H9 (cell line): ENCODE measurements at regions not wholly inside any gene's neighbourhood (a gene's known extent, or its start where the extent isn't known, plus 50 kb on each side); places are given as distances from the start of the nearest gene placed in this dataset.

Experiments
- DNase-seq: peaks from one replicate; pipeline ENCODE4 v3.0.0-alpha.2; 2017
- H2AFZ ChIP-seq: one replicate; pipeline ENCODE4 v1.6.1; 2013; ENCODE audit warnings: mild to moderate bottlenecking, low read length, control low read depth, moderate library complexity
- H2AK5ac ChIP-seq: 2 replicates; pipeline ENCODE4 v1.6.1; 2013; ENCODE audit warnings: low read length, control low read depth, mixed read lengths; ENCODE audit not compliant: insufficient read length
- H2BK120ac ChIP-seq: one replicate; pipeline ENCODE4 v1.6.1; 2013; ENCODE audit warnings: low read depth, mild to moderate bottlenecking, low read length, control low read depth, inconsistent platforms; ENCODE audit not compliant: poor library complexity, severe bottlenecking
- H2BK12ac ChIP-seq: 2 replicates; pipeline ENCODE4 v1.6.1; 2013; ENCODE audit warnings: low read length, control low read depth, mixed read lengths, low read depth; ENCODE audit not compliant: insufficient read length
- H2BK15ac ChIP-seq: 2 replicates; pipeline ENCODE4 v1.6.1; 2013; ENCODE audit warnings: low read depth, low read length, control low read depth
- H2BK20ac ChIP-seq: one replicate; pipeline ENCODE4 v1.6.1; 2013; ENCODE audit warnings: low read depth, mild to moderate bottlenecking, low read length, control low read depth, inconsistent platforms; ENCODE audit not compliant: poor library complexity, severe bottlenecking
- H2BK5ac ChIP-seq: 2 replicates; pipeline ENCODE4 v1.6.1; 2013; ENCODE audit warnings: low read length, control low read depth, mixed read lengths; ENCODE audit not compliant: insufficient read length
- H3K14ac ChIP-seq: 2 replicates; pipeline ENCODE4 v1.6.1; 2013; ENCODE audit warnings: low read length, control low read depth; ENCODE audit not compliant: insufficient read depth
- H3K18ac ChIP-seq: 2 replicates; pipeline ENCODE4 v1.6.1; 2013; ENCODE audit warnings: low read depth, mild to moderate bottlenecking, mixed read lengths, low read length, control low read depth; ENCODE audit not compliant: insufficient read length
- H3K23ac ChIP-seq: 2 replicates; pipeline ENCODE4 v1.6.1; 2013; ENCODE audit warnings: low read length, control low read depth, mixed read lengths, low read depth; ENCODE audit not compliant: insufficient read length
- H3K23me2 ChIP-seq: 2 replicates; pipeline ENCODE4 v1.6.1; 2013; ENCODE audit warnings: low read depth, mild to moderate bottlenecking, mixed read lengths, low read length, control low read depth; ENCODE audit not compliant: insufficient read length, poor library complexity, severe bottlenecking
- H3K27ac ChIP-seq: 2 replicates; pipeline ENCODE4 v1.5.1; 2013; ENCODE audit warnings: low read length, control low read depth, mixed read lengths, low read depth; ENCODE audit not compliant: insufficient read length
- H3K27me3 ChIP-seq: 2 replicates; pipeline ENCODE4 v1.6.1; 2013; ENCODE audit warnings: low read length, control low read depth, inconsistent platforms; ENCODE audit not compliant: insufficient read depth
- H3K4ac ChIP-seq: 2 replicates; pipeline ENCODE4 v1.6.1; 2013; ENCODE audit warnings: low read depth, mild to moderate bottlenecking, control low read depth, inconsistent platforms, low read length, moderate library complexity
- H3K4me1 ChIP-seq: 2 replicates; pipeline ENCODE4 v1.6.1; 2013; ENCODE audit warnings: low read length, control low read depth, inconsistent platforms; ENCODE audit not compliant: insufficient read depth
- H3K4me2 ChIP-seq: 2 replicates; pipeline ENCODE4 v1.6.1; 2013; ENCODE audit warnings: low read length, control low read depth, mixed read lengths; ENCODE audit not compliant: insufficient read length, insufficient read depth
- H3K56ac ChIP-seq: 2 replicates; pipeline ENCODE4 v1.6.1; 2013; ENCODE audit warnings: low read depth, mild to moderate bottlenecking, mixed read lengths, low read length, control low read depth; ENCODE audit not compliant: insufficient read length
- H3K79me1 ChIP-seq: 2 replicates; pipeline ENCODE4 v1.6.1; 2013; ENCODE audit warnings: low read depth, mild to moderate bottlenecking, moderate library complexity, low read length, control low read depth, inconsistent platforms; ENCODE audit not compliant: insufficient read depth, poor library complexity, severe bottlenecking
- H3K79me2 ChIP-seq: 2 replicates; pipeline ENCODE4 v1.6.1; 2013; ENCODE audit warnings: low read length, control low read depth, inconsistent platforms; ENCODE audit not compliant: insufficient read depth
- H3K9ac ChIP-seq: 2 replicates; pipeline ENCODE4 v1.6.1; 2013; ENCODE audit warnings: low read length, control low read depth, mixed read lengths; ENCODE audit not compliant: insufficient read length; ENCODE audit errors: extremely low read depth
- H3K9me3 ChIP-seq: one replicate; pipeline ENCODE4 v1.6.1; 2013; ENCODE audit warnings: low read depth, low read length, inconsistent platforms; ENCODE audit not compliant: control insufficient read depth
- H3T11ph ChIP-seq: one replicate; pipeline ENCODE4 v1.6.1; 2013; ENCODE audit warnings: mild to moderate bottlenecking, low read length, control low read depth, inconsistent platforms
- H4K20me1 ChIP-seq: one replicate; pipeline ENCODE4 v1.6.1; 2013; ENCODE audit not compliant: control insufficient read depth, insufficient read length, insufficient read depth
- H4K5ac ChIP-seq: 2 replicates; pipeline ENCODE4 v1.6.1; 2013; ENCODE audit warnings: low read depth, mild to moderate bottlenecking, mixed read lengths, low read length, control low read depth; ENCODE audit not compliant: insufficient read length
- H4K8ac ChIP-seq: replicated peaks from 2 replicates; pipeline ENCODE4 v1.6.1; 2013; ENCODE audit warnings: low read length, control low read depth, mixed read lengths, low read depth; ENCODE audit not compliant: insufficient read length
- H4K91ac ChIP-seq: 2 replicates; pipeline ENCODE4 v1.6.1; 2013; ENCODE audit warnings: low read depth, mild to moderate bottlenecking, moderate library complexity, mixed read lengths, low read length, control low read depth; ENCODE audit not compliant: insufficient read length
- H3K27ac Mint-ChIP-seq, 3 experiments: 2 replicates in 2 of 3; 3 replicates in 1 of 3; pipeline ENCODE4 v1.8.0; 2020 to 2021; ENCODE audit warnings: mixed read lengths in 3 of 3, mild to moderate bottlenecking in 1 of 3, moderate library complexity in 1 of 3
- H3K27me3 Mint-ChIP-seq: 2 replicates; pipeline ENCODE4 v1.8.0; 2021; ENCODE audit warnings: low read depth, mild to moderate bottlenecking, moderate library complexity, mixed read lengths
- H3K36me3 Mint-ChIP-seq, 3 experiments: 2 replicates in 2 of 3; 3 replicates in 1 of 3; pipeline ENCODE4 v1.8.0; 2020 to 2021; ENCODE audit warnings: low read depth in 3 of 3, mixed read lengths in 3 of 3; ENCODE audit not compliant: insufficient read depth in 1 of 3
- H3K4me1 Mint-ChIP-seq, 2 experiments: 2 replicates each; pipeline ENCODE4 v1.8.0; 2020; ENCODE audit warnings: mixed read lengths in 2 of 2
- H3K4me3 Mint-ChIP-seq, 2 experiments: 2 replicates in 1 of 2; 3 replicates in 1 of 2; pipeline ENCODE4 v1.8.0; 2020 to 2021; ENCODE audit warnings: mild to moderate bottlenecking in 2 of 2, mixed read lengths in 2 of 2, moderate library complexity in 1 of 2
- H3K9me3 Mint-ChIP-seq, 2 experiments: 2 replicates in 1 of 2; 3 replicates in 1 of 2; pipeline ENCODE4 v1.8.0; 2020; ENCODE audit warnings: mild to moderate bottlenecking in 2 of 2, mixed read lengths in 2 of 2, moderate library complexity in 1 of 2
- CTCF ChIP-seq: fragments of 200-600 bp; sonication (generic); conservative IDR thresholded peaks from 3 replicates; pipeline ENCODE4 v1.8.0; 2021; ENCODE audit warnings: antibody characterized with exemption, mild to moderate bottlenecking
- WGBS: extraction: QIAGEN DNeasy Blood & Tissue Kit; methylation state at CpG from one replicate; pipeline ENCODE4 v1.1.7; 2013; ENCODE audit warnings: missing lambda C conversion rate, low lambda C conversion rate, mixed read lengths; ENCODE audit not compliant: insufficient read length; ENCODE audit errors: extremely low coverage; 5-methylcytosine and 5-hydroxymethylcytosine counted together

GRCh38 chr10:8149991-8150390 lies 95.5 kb downstream of the GATA3 start:
- H3K36me3 Mint-ChIP-seq = no peaks in the 10 kb centered on the region
- Histone ChIP-seq H2BK5ac (no peak overlapping the region), H2BK20ac (no peak overlapping the region), H2BK15ac (no peak overlapping the region), H3K4me2 (no peak overlapping the region), H3K27ac (no peak overlapping the region), H2BK120ac (no peak overlapping the region), H4K5ac (no peak overlapping the region), H3K18ac (no peak overlapping the region), H4K20me1 (no peaks in the 10 kb centered on the region), H3K14ac (no peak overlapping the region), H2AFZ (no peak overlapping the region), H4K8ac (no peak overlapping the region), H3K56ac (no peak overlapping the region), H2AK5ac (no peak overlapping the region), H3K9me3 (no peaks in the 10 kb centered on the region), H3K9ac (no peak overlapping the region), H3K4ac (no peak overlapping the region), H3K23ac (no peak overlapping the region), H4K91ac (no peak overlapping the region), H3K4me1 (no peaks in the 10 kb centered on the region), H3K79me1 (no peaks in the 10 kb centered on the region), H3K27me3 (no peaks in the 10 kb centered on the region), H3T11ph (no peak overlapping the region), H2BK12ac (no peak overlapping the region), H3K79me2 (no peaks in the 10 kb centered on the region), H3K23me2 (no peaks in the 10 kb centered on the region)
- peaks cover 9 to 15% of the 10 kb centered on the region in 2 experiments for H3K4me1 Mint-ChIP-seq
- H3K27me3 Mint-ChIP-seq = peaks cover 6% of the 10 kb centered on the region
- no peak overlapping the region; a peak in 1 of 7 replicates for H3K27ac Mint-ChIP-seq
- H3K4me3 Mint-ChIP-seq = no peak overlapping the region
- no peak for DNase-seq
- no peaks in the 10 kb centered on the region for H3K9me3 Mint-ChIP-seq
- TF ChIP-seq CTCF = no peak
- no CpG with 5 or more reads among the region's 12 CpGs for WGBS
